ENCODE measurements at regions not wholly inside any gene's neighbourhood (a gene's known extent, or its start where the extent isn't known, plus 50 kb on each side); places are given as distances from the start of the nearest gene placed in this dataset.
A peak's percentile ranks its signal among the peaks of the same experiment; 100 is the strongest.
"Not testable (repeated sequence)": the region's sequence is repeated elsewhere in the genome, so short reads cannot be mapped to it uniquely, and the experiment has no call there.

DNA sequence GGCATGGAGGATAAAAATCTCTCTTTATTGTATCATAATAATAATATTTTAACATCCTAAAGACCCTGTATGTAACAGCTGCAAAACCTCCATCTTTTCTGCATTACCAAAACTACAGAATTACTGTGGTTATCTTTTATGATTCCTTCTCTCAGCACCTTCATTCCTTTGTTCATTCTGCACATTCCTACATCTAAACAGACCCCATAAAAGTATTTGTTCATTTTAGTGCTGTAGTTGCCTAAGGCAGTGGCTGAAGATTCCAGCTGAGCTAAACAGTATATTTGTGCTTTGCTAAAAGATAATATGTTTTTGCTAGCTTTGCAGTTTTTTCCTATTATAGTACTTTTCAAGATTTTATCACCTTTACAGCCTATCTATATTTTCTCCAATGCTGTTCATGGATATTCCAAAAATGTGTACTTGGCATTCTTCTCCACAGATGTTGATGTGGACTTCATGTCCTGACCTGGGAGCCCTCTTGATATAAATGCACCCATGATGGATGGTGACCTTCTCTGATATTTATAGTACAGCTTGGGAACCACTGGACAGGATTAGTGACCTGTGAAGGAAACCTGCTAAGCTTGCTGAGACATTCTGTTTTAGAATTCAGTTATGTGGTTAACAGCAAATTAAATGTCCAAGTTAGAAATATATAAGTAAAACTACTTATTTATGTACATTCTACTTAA is 2832.9 kb upstream of the PCDH20 start:
- no peak for DNase-seq

DNA sequence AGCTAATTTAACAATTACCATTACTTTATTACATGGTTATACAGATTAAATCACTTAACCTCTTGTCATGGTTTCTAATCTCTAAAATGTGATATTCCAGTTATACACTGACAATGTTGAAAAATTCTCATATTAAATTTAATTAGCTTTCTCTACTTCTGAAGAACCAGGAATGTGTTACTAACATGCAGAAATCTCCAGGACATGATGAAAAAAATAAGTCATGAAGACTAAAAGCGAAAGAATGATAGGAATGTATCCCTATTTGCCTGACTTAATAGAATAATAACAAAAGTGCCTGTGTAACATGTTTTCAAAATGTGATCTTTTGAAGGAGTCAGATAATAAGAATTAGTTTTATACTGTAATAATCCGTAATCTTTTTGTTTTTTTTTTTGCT is 2823.7 kb upstream of the PCDH20 start:
- DNase-seq = no peak

DNA sequence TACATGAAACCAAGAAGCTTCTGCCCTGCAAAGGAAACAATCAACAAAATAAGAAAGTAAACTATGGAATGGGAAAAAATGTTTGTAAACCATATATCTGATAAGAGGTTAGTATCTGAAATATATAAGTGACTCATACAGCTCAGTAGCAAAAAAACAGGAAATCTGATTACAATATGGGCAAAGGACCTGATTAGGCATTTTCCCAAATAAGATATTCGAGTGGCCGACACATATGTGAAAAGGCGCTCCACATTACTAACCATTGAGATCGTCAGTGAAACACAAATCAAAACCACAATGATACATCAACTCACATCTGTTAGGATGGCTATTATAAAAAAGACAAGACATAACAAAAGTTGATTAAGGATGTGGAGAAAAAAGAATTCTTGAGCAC is 2818.6 kb upstream of the PCDH20 start:
- no peak for DNase-seq

DNA sequence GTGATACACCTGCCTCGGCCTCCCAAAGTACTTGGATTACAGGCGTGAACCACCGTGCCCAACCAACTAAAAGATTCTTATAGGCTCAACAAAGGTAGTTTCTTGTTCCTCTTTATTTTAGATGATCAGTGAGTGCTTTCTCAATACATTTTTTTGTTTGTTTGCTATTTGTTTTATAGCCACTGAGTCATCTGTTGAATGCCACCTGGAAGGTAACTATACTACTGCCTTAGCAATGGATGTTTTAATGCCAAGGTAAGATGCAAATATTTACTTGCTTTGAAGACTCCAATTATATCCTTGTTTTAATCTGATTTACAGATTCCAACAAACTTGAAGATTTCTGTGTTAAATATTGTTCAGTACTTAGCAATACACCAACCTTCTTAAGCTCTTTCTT is 2807.4 kb upstream of the PCDH20 start:
- no peak for DNase-seq

DNA sequence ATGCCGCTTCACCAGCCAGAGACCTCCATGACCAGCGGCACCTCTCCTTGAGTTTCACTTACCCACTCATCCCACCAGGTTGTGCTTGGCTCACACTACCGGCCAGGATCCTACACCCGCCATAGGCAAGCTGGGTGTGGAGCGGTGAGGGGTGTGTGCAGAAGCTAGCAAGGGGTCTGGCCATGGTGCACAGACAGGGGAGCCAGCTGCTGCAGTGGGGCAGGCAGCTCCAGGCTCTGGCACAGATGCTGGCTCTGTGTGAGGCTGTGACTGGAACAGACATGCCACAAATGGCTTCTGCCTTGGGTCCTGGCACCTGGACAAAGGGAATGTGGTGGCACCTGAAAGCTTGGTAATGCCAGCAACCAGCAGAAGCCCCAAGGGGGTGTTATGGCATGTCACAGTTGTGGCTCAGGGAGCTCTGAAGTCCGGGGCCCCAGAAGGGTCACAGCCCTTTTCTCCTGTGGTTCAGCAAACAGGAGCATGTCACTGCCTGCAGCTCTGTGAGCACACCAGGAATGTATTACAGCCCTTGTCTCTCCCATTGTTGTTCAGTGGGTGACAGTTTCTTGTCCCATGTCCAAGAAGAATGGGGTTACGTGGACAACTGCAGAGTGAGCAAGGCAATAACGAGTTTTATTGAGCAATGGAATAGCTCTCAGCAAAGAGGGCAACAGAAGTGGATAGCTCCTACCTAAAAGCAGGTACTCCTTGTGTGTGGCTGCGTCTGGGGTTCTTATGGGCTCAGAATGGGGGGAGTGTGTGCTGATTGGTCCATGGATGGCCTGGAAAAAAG is 2791.0 kb upstream of the PCDH20 start:
- no peak for DNase-seq

DNA sequence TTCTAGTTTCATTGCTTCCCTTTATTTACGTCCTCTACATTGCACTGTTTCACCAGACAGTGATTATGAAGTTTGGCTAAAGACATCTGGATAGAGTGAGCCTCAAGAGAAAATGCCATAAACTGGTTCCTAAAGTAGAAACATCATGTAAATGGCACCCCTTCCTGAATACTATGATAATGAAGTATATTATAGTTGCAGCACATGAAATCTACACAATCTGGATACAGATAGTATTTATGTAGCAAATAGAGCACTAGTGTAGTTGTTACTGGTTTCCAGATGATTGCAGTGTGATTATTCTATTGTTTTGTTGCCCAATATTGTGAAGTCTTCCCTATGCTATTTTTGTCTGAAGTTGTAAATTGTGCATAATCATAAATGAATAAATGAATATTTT is 2786.9 kb upstream of the PCDH20 start:
- no peak for DNase-seq

DNA sequence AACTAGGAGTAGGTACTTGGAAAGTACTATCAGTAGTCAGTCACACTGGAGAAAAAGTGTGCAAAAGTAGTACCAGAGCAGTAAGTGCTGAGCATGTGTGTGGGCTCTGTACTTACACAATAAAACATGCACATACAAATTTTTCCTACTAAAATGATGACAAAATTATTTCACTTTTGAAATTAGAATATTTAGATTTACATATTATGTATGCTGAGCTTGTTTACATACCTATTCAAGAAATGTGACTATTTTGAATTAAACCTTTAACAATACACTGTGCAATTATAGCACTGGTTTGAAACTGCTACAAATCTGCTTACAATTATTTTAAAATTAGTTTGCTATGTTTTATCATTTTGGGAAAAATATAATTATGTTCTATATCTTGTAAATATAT is 2781.6 kb upstream of the PCDH20 start:
- no peak for DNase-seq

DNA sequence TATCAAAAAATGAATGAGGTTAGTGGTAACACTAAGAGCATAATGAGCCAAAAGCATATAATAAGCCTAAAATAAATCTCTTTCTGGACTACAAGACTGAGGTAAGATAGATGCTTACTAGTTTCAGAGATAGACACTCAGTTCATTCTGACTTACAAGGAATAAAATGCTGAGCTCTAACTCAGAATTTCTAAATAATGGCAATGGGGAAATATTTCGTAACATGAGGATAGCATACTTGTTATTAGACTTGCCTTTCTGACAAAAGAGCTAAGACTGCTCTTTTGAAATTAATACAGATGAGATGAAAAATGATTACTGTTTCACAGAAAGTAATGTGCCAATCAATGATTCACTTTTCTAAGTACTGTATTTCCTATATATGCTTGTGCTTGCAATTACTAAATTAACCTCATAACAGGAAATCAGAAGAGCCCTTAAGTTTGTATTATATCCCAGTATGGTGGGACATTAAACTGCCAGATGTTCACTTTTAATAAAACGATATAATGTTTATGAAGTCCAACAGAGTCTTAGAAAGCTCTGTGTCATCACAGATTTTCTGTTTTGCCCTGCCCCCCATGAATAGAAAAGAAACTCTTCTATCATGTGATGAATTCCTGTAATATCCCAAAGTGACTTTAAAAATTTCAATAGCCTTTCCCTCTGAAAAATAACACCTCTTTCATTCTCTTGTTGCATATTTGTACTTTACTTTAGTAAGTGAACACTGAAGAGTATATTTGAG is 2771.0 kb upstream of the PCDH20 start:
- no peak for DNase-seq

DNA sequence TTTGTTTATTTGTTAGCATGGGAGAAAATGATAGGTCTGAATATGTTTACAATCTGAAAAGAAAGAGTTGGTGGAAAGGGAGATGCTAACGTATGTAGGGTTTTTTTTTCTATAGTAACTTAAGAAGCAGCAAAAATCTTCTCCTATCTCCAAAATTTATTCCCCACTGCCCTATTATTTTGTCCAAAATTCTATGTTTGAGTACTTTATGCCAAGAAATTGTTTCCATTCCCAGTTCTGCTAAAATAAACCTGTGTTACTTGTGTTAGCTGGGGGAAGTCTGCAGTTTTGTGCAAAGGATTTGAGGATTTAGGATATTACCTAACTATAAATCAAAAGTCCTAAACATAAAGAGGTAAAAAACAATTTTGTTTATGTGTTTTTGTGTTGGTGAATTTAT is 2770.4 kb upstream of the PCDH20 start:
- no peak for DNase-seq

DNA sequence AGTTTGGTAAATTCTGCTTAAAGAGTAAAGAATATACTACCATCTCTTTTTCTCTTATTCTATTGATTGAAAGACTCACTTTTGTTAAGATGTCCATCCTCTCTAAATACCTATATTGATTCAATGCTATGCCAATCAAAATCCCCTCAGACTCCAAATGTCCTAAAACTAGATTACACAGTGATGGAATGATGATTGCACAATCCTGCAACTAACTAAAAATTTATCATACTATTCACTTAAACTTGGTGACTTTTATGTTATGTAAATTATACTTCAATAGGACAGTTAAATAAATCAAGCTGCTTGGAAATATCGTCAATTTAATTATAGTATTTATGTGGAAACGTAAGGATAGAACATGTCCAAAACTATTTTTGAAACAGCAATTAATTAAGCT is 2765.1 kb upstream of the PCDH20 start:
- no peak for DNase-seq

DNA sequence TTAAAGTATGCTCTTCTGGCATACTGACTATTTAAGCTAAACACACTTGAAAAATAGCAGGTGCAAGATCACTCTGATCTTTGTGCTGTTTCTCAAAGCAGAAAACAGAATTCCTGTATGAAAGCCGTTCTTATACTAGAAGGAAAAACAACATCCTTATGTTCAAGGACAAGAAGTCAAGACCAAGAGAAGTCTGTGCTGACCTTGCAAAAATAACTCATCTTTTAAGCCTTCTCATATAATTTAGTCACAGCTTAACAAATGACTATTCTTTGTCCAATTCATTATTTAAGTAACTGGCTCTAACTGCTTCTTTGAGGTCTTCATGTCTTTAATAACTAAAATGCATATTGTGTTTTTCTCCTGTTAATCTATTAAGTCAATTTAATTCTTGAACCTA is 2750.2 kb upstream of the PCDH20 start:
- no peak for DNase-seq

DNA sequence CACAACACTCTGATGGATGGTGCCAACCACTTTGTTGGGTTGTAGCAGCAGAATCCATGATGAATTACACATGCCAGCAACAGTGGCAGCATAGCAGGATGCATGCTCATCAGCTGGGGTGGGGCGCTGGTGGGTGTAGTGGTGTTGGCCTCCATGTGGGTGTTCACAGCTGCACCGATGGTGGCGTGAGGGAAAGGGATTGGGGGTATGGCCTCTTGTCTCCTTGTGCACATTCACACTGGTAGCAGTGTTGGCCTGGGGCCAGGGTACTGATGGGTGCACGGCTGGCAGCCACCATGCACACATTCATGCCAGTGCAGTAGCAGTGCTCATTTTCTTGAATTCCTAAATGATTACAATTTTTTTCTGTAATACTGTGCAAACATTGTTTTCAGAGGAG is 2748.8 kb upstream of the PCDH20 start:
- DNase-seq = peak in 1 of 2 donors; percentile 10

DNA sequence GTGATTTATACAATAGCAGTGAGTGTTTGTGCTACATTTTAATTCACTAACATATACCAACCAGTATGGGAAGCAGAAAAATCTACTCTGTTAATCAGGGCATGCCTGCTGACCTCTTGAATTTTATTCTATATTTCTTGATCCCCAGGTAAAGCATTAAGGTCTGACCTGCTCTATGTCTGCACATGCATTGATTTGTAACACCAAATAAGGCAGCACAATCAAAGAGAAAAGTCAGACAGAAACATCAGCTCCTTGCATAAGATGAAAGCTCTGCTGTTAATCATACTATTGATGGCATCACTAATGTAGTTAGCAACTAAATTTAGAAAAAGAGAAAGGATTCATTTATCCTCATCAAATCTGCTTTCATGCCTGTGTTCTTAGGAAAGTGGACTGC is 2744.8 kb upstream of the PCDH20 start:
- DNase-seq = no peak

DNA sequence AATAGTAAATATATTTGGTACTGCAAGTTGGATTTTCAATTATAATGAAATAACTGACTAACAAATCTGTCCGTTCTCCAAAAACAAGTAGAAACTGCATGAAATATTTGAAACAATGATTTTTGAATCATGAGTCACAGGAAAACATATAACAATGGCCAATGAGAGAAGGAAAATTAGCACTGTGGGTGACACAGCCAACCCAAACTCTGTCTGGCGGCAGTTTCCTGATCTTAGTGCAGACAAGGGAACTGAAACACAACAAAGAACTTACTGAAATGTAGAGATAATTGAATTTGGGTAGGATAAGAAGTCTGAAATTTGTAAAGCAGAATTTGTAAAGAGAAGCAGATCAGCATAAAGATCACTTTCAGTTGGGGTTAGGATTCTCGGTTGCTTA is 2743.3 kb upstream of the PCDH20 start:
- DNase-seq = no peak

DNA sequence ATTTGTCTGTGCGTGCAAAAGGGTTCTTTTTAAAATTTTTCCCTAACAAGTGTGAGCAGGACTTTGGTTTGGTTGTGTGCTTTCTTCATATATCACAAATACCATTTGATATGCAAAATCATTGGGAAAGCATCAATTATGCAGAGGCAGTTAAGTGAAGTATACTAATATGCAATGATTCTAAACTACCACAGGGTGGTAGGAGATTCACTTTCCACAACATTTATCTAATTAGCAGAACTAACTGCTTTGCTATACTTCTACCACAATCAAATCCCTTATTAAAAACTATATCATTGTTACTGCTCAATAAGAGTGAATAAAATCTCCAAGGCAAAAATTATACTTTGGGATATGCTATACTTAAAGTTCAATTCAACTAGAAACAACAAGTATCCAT is 2738.9 kb upstream of the PCDH20 start:
- DNase-seq = no peak

DNA sequence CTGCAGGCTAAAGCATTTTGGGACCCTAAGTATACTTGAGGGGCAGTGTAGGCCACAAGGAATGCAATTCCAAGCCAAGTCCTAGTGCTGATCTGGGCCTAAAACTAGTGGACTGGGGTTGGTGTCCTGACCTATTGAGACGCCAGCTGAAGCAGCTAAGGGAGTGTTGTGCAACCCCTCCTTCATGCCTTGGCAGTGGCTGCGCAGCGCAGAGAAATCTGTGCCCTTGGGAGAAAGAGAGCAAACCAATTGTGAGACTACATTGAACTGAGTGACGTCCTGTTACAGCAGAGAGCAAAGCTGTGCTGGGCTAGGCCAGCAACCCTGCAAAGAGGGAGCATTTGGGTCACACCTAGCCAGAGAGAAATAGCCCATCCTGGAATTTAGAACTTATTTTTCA is 2715.0 kb upstream of the PCDH20 start:
- no peak for DNase-seq

DNA sequence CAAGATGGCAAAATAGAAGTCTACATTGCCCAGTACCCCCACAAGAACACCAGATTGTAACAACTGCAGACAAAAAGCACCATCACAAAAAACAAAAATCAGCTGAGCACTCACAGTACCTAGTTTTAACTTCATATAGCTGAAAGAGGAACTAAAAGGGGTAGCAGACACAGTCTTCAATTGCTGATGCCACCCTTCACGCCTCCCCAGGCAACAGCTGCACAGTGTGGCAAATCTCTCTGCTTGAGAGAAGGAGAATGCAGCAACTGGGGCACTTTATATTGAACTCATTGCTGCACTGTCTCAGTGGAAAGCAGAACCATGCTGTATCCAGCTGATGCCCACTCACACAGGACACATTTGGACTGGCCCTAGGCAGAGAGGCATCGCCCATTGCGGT is 2714.5 kb upstream of the PCDH20 start:
- DNase-seq = no peak

DNA sequence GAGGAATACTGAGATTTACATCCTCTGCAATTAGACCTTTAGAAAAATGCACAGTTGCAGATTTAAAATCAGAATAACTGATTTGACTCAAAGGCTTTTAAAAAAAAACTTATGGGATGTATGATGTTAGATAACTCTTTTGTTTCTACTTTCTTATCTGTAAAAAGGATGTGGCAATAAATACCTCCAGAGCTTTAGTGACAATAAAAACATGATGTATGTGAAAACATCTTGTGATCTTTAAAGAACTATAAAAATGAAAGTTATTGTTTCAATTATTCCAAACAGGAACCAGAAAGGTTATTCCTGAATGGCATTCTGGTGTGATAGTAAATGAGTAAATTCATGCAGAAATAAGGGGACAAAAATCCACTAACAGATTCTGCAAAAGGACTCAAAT is 2712.2 kb upstream of the PCDH20 start:
- DNase-seq = no peak

DNA sequence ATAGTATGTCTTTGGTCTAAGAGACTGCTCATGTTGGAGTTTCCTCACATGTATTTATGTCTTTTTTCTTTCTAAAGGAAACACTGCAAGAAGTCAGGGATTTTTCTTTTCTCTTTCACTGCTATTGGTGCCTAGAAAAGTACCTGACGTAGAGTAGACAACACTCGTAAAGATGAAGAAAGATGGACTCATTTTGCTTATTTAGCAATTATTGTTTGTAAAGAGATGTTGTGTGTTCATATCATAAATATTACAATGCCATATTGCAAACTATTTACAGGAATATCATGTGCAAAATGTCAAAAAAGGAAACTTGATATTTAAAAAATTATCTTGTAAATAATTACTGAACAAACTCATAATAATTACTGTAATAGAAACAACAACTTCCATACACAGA is 2711.5 kb upstream of the PCDH20 start:
- DNase-seq = no peak

DNA sequence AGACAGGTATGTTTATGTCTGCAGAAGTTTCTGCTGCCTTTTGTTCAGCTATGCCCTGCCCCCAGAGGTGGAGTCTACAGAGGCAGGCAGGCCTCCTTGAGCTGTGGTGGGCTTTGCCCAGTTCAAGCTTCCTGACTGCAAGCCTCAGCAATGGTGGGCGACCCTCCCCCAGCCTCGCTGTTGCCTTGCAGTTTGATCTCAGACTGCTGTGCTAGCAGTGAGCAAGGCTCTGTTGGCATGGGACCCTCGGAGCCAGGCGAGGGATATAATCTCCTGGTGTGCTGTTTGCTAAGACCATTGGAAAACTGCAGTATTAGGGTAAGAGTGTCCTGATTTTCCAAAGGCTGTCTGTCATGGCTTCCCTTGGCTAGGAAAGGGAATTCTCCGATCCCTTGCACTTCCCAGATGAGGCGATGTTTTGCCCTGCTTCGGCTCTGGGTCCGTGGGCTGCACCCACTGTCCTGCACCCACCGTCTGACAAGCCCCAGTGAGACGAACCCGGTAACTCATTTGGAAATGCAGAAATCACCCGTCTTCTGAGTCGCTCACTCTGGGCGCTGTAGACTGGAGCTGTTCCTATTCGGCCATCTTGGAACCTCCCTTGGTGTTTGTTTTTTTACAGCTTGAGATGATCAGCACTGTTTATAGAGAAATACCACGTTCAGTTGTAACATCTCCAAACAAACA is 2705.5 kb upstream of the PCDH20 start:
- DNase-seq = not testable (repeated sequence)

DNA sequence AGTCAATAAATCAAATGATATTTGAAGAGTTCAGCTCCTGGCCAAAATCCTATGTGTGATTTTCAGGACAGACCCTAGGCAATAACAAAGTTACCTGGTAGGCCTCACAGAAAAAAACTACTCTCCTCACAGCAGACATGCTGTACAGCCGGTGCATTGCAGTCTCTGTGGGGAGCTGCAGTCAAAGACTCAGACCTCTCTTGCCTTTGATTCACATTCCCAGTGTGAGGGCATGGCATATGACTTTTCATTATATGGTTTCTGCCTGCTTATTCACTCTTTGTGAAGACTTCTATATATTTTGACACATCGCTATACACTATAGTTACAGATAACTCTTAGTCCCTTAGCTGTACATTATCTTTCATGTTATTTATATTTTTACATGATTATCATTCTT is 2684.3 kb upstream of the PCDH20 start:
- no peak for DNase-seq

DNA sequence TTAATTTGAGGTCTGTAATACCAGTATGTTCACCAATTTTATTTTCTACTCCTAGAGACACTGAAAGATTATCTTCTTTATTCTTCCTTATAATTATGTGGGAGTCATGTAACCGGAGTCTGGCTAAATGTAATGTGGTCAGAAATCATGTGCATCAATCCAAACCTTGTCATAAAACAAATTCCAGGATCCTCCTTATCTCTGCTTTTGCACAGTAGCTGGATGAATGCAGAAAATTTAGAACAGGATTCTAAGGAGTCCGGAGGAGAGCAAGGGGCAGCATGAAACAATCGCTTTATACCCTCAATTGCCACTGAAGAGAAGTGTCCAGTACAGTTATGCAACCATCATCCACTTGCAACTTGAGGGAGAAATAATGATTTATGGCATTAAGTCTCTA is 2674.7 kb upstream of the PCDH20 start:
- DNase-seq = no peak

DNA sequence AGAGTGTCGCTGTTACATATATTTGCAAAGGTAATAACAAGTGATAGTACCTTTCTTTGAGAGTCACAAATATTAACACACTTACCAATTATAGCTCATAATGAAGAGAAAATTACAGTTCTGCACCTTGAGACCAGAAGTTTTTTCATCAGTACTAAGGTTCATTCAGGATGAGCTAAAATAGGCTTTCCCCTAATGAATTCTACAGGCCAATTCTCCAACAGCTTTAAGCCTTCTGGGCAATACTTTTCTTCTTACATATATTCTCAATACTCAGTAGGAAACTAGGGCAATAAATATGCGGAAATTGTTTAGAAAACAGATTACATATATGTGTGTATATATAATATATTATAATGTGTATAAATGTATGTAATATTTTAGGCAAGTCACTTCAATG is 2672.8 kb upstream of the PCDH20 start:
- no peak for DNase-seq

DNA sequence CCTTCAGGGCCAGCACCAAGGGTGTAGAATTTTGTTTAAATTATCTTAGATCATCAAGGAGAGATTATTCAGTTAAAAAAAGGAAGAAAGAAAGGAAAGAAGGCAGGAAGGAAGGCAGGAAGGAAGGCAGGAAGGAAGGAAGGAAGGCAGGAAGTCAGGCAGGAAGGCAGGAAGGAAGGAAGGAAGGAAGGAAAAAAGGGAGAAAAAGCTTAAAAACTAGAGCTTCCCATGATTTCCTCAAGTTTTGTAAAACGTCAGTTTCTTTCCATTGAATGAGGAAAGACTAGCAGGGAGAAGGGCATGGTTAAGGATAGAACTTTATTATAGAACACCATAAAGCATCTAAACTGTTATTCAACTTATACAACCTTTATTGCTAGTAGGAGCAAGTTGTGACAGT is 2672.0 kb upstream of the PCDH20 start:
- DNase-seq = no peak
